Medulla oblongata (tissue), 1 donor: ENCODE measurements at regions not wholly inside any gene's neighbourhood (a gene's known extent, or its start where the extent isn't known, plus 50 kb on each side); places are given as distances from the start of the nearest gene placed in this dataset.
"Not testable (repeated sequence)": the region's sequence is repeated elsewhere in the genome, so short reads cannot be mapped to it uniquely, and the experiment has no call there.

Source experiments
- DNase-seq: peaks from one replicate; pipeline ENCODE4 v3.0.0-alpha.2; 2015; ENCODE audit errors: extremely low spot score

DNA sequence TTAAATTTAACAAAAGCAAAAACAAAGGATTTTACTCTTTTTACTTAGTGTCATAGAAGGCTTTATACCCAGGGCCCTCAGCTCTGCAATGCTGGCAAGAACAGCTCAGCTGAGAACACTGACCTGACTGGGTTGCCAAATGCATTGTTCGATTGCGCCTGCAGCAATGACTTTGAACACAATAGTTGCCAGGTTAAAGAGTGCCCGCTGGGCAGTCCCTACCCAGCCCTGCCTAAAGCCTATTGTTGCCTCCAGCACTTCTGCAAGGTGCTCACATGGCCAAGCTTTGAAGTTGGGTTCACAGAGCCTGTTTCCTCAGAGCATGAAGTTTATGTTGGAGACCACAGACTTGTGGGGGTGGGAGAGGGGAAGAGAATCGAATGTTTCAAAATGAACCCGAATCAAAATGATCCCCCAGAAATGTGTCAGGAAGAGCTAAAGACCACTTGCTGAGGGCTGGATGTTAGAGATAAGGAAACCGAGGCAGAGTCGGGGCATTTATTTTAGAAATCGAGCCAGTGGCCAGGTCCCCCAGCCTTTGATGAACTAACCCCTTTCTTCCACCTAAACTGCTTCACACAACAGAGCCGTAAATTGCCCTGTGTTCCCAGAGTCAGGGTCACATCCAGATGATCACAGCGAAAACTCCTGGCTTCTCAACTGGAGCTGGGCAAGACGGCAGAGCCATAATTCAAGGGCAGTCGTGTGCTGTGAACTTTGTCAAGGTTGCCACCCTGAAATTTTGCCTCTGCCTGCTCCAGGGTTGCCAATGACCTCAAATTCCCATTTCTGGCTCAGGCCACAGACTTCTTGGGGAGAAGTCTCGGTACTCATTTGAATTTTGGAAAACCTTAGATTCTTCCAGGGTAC lies 55.0 kb downstream of the FOXA2 start:
- no peak for DNase-seq

DNA sequence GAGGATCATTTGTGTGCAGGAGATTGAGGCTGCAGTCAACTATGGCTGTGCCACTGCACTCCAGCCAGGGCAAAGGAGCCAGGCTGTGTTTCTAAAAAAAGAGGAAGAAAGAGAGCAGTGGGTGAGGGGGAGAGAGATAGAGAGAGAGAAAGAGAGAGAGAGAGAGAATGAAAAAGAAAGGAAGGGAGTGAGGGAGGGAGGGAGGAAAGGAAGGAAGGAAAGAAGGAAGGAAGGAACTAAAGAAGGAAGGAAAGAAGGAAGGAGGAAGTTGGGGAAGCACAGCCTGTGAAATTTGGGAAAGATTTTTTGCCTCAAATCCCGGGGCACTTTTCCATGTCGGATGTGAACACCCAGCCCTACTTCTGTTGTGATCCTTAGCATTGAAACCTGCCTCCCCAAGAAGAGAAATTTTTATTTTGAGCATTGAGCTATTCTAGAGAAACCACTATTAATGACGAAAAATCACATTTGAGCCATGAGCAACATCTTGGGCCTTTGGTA lies 57.8 kb downstream of the FOXA2 start:
- no peak for DNase-seq

DNA sequence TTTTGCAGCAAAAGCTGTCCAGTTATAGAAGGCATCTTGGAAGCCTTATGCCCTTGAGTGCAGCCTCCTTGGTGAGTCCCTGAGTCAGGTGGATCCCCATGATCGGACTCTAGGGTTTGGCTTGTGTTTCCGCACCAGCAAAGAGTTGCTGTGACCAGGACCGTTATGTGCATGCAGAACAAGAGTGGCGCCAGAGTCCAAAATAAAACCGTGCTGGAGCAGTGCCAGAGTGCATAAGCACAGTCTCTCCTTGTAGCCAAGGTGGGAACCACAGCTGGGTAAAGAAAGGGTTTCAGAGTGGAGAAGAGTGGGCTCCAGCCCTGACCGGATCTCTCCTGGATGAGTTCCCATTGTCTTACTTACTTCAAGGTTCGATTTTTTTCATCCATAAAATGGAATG lies 58.6 kb downstream of the FOXA2 start:
- DNase-seq = no peak

GRCh38 chr20:22525069-22525820 lies 59.1 kb downstream of the FOXA2 start:
- no peak for DNase-seq

DNA sequence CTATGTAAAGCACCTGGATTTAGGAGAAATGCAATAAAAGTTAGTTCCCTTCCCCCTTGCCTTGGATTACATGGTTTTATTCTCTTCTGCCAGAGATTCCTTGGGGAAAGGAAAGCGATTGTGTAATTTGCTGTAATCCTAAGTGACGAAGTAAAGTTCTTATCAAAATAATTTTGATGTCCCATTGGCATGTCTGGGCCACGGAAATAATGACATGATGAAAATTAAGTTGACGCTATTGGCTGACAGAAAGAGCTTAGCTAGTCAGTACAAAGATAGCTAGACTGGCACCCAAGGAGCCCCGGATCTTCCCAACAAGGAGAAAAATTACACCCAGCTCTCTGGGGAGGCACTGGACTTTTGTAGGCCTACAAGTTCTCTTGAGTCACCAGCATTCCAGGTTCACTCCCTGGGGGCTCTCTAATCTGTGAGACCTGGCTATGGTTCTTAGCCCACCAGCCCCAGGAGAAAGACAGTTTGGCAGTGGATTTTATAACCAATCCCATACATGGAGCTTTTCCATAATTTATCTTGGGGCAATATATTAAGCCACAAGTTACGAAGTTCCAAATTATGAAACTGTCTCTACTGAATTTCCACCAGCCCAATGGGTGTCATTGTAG lies 59.9 kb downstream of the FOXA2 start:
- DNase-seq = no peak

- DNase-seq = no peak
These were observed 60.6 kb downstream of the FOXA2 start for GRCh38 chr20:22523499-22524392.

DNA sequence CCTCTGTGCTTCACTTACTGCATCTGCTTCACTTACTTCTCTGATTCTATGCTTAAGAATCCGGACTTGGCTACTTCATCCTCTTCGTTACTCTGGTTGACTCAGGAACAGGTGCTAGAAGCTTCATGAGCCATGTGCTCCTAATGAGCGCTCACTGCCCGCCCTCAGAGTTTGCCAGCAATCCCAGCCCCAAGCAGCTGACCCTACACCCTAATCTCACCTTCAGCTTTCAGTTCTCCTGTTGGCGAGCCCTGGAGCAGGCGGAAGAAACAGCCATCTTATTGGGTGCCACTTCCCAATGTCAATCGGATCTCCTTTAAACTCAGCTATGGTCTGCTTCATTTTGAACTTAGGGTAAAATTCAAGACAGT lies 61.3 kb downstream of the FOXA2 start:
- no peak for DNase-seq

DNA sequence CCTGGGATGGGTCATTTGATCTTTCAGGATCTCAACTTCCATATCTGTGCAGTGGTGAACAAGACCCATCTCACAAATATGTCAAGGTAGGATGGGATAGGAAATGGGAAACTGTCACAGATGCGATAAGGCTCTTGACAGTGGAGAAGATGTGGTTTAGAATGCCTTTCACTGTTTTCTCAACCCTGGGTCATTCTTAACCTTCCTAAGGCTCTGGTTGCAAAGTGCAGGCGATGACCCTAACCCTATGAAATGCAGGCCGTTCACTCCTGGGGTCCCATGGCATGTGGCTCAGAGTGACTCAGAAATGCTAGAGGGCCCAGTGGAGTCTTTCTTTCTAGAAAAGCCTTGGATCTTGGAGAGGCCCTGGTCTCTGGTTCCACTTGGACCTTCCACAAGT lies 61.7 kb downstream of the FOXA2 start:
- DNase-seq = no peak

GRCh38 chr20:22521940-22522339 lies 62.4 kb downstream of the FOXA2 start:
- DNase-seq = not testable (repeated sequence)

DNA sequence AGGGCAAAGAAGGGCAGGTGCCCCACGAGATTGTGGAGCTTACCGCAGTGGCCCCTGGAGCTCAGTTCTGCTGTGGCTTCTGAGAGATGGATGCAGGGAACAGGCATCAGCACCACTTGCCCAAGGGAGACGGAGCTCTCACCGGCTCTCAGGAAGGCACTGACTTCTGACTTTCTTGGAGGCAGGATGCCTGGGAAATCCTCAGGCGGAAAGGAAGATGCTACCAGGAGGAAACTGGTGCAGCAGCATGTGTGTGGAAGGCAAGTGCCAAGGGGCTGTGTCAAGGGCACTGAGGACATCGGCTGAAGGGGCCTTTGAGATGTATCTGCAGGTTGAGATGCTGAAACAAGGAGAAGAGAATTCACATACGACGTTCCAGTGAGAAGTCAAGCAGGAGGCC lies 64.0 kb downstream of the FOXA2 start:
- DNase-seq = no peak

DNA sequence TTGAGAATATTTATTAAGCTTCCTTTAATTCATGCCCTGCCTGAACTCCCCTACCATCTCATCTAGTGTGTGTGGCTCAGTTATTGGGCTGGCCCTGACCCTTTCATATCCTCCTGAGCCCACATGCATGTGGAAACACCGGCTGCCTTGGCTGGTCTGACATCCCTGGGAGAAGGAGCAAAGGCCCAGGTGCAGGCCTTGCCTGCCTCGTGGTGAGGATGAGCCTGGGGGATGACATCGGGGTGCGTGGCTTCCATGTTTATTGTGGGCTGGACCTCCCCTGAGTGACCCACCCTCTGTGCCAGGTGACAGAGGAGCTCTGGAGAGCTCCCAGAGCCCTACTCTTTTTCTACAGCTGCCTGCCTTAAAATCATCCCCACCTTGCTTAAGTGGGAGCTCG lies 69.1 kb downstream of the FOXA2 start:
- no peak for DNase-seq

- DNase-seq = no peak
These were observed 70.8 kb downstream of the FOXA2 start for GRCh38 chr20:22513574-22513973.

DNA sequence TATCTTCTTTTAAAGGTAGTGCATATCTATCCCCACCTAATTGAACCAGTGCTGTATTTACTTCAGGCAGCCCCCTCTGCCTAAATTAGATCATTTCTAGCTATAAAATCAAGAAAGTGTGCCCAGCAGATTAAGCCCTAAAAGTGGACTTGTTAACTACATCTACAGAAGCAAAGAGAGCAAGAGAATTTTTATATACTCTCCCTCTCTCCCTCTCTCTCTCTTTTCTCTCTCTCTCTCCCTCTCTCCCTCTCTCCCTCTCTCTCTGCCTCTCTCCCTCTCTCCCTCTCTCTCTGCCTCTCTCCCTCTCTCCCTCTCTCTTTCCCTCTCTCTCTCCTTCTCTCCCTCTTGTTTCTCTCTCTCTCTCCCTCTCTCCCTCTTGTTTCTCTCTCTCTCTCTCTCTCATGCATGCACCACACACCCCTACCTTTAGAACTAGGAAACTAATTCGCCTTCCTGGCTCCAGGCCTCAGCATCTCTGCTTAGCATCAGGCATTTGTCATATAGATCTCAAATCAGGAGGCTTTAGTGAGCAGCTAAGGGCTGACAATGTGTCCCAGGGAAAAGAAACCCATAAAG lies 71.4 kb downstream of the FOXA2 start:
- no peak for DNase-seq

GRCh38 chr20:22511943-22512910 lies 72.1 kb downstream of the FOXA2 start:
- no peak for DNase-seq

- DNase-seq = no peak
These were observed 74.6 kb downstream of the FOXA2 start for GRCh38 chr20:22509843-22510147.

- DNase-seq = no peak
These were observed 75.1 kb downstream of the FOXA2 start for GRCh38 chr20:22509090-22509842.

- DNase-seq = no peak
These were observed 75.9 kb downstream of the FOXA2 start for GRCh38 chr20:22508426-22508825.

DNA sequence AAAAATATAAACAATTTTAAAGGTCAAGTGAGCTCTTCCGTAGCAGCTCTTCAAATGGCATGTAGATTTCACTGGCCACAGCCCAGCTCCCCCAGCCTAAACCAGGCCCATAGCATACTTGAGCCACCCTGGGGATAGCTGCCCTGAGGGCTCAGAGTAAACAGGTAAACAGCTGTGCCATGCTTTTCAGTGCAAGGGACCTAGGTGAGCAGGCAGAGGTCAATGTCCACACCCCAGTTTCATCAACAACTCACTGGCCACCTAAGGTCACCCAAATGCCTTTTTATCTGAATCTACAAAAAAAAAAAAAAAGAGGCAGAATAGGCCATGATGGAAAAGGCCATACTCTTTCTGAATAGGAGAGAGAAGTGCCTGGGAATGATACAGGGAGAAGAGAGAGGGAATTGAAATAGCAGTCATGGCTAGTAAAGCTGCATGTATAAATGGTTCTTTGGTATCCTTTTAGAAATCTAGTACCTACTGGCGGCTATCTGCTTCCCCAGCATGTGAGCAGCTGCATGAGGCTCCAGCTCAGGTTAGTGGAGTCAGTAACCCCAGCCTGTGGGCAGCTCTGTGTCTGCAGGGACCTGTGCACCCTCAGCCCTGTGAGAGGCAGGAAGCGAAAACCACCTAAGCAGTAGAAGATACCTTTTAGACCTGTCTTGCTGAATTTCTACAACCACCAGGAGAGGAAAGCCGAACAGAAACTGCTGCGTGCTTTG lies 77.0 kb downstream of the FOXA2 start:
- DNase-seq = no peak

DNA sequence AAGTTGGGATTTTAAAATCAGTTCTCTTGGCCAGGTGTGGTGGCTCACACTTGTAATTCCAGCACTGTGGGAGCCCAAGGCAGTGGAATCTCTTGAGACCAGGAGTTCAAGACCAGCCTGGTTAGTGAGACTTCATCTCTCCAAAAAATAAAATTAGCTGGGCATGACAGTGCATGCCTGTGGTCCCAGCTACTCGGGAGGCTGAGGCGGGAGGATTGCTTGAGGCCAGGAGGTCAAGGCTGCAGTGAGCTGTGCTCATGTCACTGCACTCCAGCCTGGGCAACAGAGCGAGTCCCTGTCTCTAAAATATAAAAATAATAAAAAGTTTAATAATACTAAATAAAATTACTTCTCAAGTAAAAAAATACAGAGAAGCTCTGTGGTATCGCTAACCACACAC lies 77.5 kb downstream of the FOXA2 start:
- DNase-seq = no peak
